GM19397 (cell line): ENCODE measurements at regions not wholly inside any gene's neighbourhood (a gene's known extent, or its start where the extent isn't known, plus 50 kb on each side); places are given as distances from the start of the nearest gene placed in this dataset.

Source experiments
- ATAC-seq: cut with Tn5 transposase; IDR thresholded peaks from one replicate; pipeline ENCODE4 v1.9.1; 2021; ENCODE audit warnings: mild to moderate bottlenecking, moderate library complexity; ENCODE audit not compliant: unreplicated experiment

- ATAC-seq, result no peak
Observed at GRCh38 chr2:158009399-158009798, 92.3 kb upstream of the UPP2 start.

- no peak for ATAC-seq
Observed at GRCh38 chr2:158006961-158007719, 94.5 kb upstream of the UPP2 start.

- ATAC-seq, result no peak
Observed at GRCh38 chr2:158004126-158004764, 97.4 kb upstream of the UPP2 start.

GRCh38 chr2:158002079-158002478 is 99.6 kb upstream of the UPP2 start:
- ATAC-seq, result no peak

GRCh38 chr2:157996799-157997198 is 104.9 kb upstream of the UPP2 start:
- ATAC-seq, result no peak

- no peak for ATAC-seq
Observed at GRCh38 chr2:157995117-157995516, 106.6 kb upstream of the UPP2 start.

GRCh38 chr2:157991932-157992331 is 109.7 kb upstream of the UPP2 start:
- ATAC-seq, result no peak

- no peak for ATAC-seq
Observed at GRCh38 chr2:157990173-157990572, 111.5 kb upstream of the UPP2 start.

- ATAC-seq, result no peak
Observed at GRCh38 chr2:157989227-157989626, 112.4 kb upstream of the UPP2 start.

GRCh38 chr2:157986761-157987160 is 110.6 kb upstream of the ACVR1 start:
- no peak for ATAC-seq

- ATAC-seq, result no peak
Observed at GRCh38 chr2:157984866-157985265, 108.7 kb upstream of the ACVR1 start.

GRCh38 chr2:157980020-157980419 is 103.9 kb upstream of the ACVR1 start:
- ATAC-seq, result no peak

- no peak for ATAC-seq
Observed at GRCh38 chr2:157971702-157972101, 95.6 kb upstream of the ACVR1 start.

GRCh38 chr2:157967856-157968255 is 91.7 kb upstream of the ACVR1 start:
- no peak for ATAC-seq

GRCh38 chr2:157959249-157959648 is 83.1 kb upstream of the ACVR1 start:
- ATAC-seq, result no peak

GRCh38 chr2:157957596-157957995 is 81.5 kb upstream of the ACVR1 start:
- no peak for ATAC-seq

- no peak for ATAC-seq
Observed at GRCh38 chr2:157952558-157952957, 76.4 kb upstream of the ACVR1 start.

GRCh38 chr2:157948856-157949255 is 72.7 kb upstream of the ACVR1 start:
- ATAC-seq, result no peak

GRCh38 chr2:157946919-157947557 is 70.9 kb upstream of the ACVR1 start:
- ATAC-seq, result no peak

GRCh38 chr2:157940024-157940423 is 63.9 kb upstream of the ACVR1 start:
- ATAC-seq, result no peak

- no peak for ATAC-seq
Observed at GRCh38 chr2:157938556-157938955, 62.4 kb upstream of the ACVR1 start.

GRCh38 chr2:157936406-157936805 is 60.3 kb upstream of the ACVR1 start:
- ATAC-seq, result no peak
